H1 (cell line): ENCODE measurements at regions not wholly inside any gene's neighbourhood (a gene's known extent, or its start where the extent isn't known, plus 50 kb on each side); places are given as distances from the start of the nearest gene placed in this dataset.

Source experiments
- JUN ChIP-seq: IDR thresholded peaks from 2 replicates; pipeline ENCODE4 v1.6.1; 2011; ENCODE audit warnings: low read depth, mild to moderate bottlenecking, improper control_type of control experiment, low read length
- PHF8 ChIP-seq: fragments of 200-600 bp; sonication (generic); conservative IDR thresholded peaks from 2 replicates; pipeline ENCODE4 v1.7.1; 2012; ENCODE audit warnings: low read depth, mild to moderate bottlenecking, inconsistent platforms, low read length, moderate library complexity
- RAD21 ChIP-seq, 2 experiments: IDR thresholded peaks in 1 of 2; conservative IDR thresholded peaks in 1 of 2; 2 replicates each; pipeline ENCODE4 v1.6.1; 2011; ENCODE audit warnings: low read depth in 2 of 2, low read length in 2 of 2, improper control_type of control experiment in 1 of 2, inconsistent platforms in 1 of 2, mild to moderate bottlenecking in 1 of 2, moderate library complexity in 1 of 2

GRCh38 chr10:120253131-120253530 lies 203.9 kb upstream of the PLPP4 start (continued):
- no peak for TF ChIP-seq RAD21 (IDR thresholded peaks at IDR 0.05 in 1 of 2, conservative IDR thresholded peaks at IDR 0.05 in 1 of 2; ENCODE audit: low read depth in 2 of 2, low read length in 2 of 2)
- TF ChIP-seq PHF8: no peak
- TF ChIP-seq JUN: no peak
